ENCODE measurements at regions not wholly inside any gene's neighbourhood (a gene's known extent, or its start where the extent isn't known, plus 50 kb on each side); places are given as distances from the start of the nearest gene placed in this dataset.

DNA sequence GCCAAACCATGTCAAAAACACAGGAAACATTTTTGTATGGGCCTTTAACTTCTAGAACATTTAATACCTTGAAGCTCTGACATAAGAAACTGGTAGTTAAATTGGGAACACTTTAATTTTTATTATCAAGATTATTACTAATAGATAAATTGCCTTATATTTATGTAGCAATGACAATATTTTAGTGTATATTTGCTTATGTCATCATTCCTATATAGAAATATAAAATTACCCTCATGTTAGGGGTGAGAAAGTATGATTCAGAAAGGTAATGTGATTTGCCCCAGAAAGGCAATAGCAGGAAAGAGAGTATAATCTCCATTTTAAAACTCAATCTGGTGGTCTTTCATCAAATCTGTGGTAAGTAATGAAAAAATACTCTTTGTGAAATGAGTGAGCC, 147.4 kb downstream of the IL15 start:
- DNase-seq (ENCODE audit: low read depth in 2 of 2) = no peak

DNA sequence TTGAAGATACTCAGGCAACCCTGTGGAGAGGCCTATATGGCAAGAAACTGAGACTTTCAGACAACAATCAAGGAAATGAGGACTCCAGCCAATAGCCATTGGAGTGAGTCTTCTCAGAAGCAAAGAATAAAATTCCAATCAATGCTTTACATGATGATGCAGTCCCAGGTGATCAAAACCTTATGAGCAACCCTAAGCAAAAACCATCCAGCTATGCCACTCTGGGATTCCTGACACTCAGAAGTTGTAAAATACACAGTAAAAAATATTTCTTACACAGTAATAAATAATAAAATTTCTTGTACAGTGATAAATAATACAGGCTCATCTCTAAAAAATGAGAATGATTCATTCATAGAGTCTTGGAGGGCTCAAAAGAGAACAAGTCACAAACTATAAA, 150.6 kb downstream of the IL15 start:
- DNase-seq (ENCODE audit: low read depth in 2 of 2) = peak; percentile 34 to 37

DNA sequence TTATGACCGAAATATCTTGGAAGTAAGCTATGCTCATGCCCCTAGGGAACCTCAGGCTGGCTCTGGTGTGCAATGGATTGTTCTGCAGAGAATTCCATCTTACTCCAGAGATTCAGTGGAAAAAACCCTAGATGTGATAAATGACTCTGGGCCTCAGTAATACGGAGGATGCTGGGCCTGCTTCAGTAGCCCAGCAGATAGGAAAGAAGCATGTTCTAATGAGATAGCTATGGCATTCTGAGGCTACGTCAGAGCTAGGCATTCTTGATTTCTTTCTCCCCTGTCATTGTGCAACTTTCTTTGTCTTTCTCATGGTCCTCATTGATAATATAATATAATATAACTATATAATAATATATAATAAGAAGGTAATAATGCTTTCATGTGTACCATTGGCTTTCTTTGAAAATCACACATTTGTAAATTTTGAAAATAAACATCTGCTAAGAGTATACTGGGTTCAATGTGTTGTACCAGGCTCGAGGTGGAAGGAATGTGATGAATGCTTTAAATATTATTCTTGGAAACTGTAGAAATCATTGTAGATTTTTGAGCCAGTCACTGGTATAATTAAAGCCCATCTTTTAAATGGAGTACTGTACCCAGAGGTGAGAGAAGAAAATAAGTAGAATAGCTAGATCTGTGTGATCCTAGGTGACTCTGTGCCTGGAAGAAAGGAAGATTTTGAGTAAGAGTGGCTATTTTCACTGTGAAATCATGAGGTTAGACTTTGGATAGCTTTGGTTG, 152.0 kb downstream of the IL15 start:
- no peak for DNase-seq (ENCODE audit: low read depth in 2 of 2)

- DNase-seq (ENCODE audit: low read depth in 2 of 2) = no peak
Measured at GRCh38 chr4:141789716-141790115, 153.3 kb downstream of the IL15 start.

DNA sequence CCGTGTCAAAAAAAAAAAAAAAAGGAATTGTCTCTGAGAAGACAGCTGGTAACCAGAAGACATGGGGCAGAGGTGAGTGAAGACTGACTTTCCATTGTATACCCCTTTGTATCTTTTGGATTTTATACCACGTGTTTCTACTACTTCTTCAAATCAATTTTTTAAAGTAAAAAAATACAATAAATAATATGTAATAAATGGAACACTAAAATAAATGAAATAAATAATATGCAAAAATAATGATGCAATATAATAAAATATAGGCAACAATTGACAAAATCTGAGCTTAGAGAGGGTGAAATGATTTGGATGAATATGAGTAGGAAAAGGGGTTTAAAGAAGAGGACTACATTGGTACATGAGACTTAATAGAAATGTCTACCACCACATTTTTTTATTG, 155.8 kb downstream of the IL15 start:
- no peak for DNase-seq (ENCODE audit: low read depth in 2 of 2)

GRCh38 chr4:141797966-141798365, 161.6 kb downstream of the IL15 start:
- no peak for DNase-seq (ENCODE audit: low read depth in 2 of 2)

GRCh38 chr4:141801558-141801957, 165.2 kb downstream of the IL15 start:
- DNase-seq (ENCODE audit: low read depth in 2 of 2) = no peak

DNA sequence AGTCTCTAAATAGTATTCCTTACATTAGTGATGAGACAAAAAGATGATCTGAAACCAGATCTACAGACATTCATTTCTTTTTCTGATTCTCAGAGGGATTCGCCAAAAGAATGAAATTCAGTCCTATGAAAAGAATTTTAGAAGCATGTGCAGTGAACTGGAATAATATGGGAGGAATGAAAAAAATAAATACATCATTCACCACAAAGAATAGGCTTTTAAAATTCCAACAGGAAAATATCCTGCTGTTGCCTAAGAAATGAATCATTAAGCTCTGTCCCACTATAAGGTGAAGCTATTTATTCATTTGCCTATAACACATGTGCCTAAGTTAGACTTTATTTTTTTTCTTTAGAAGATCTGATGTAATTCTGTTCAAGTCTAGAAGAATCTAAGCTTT, 165.9 kb downstream of the IL15 start:
- DNase-seq (ENCODE audit: low read depth in 2 of 2) = peak; percentile 84 to 90

GRCh38 chr4:141804836-141805235, 168.5 kb downstream of the IL15 start:
- DNase-seq (ENCODE audit: low read depth in 2 of 2) = no peak

- no peak for DNase-seq (ENCODE audit: low read depth in 2 of 2)
Measured at GRCh38 chr4:141807103-141807891, 170.9 kb downstream of the IL15 start.

GRCh38 chr4:141810038-141810711, 173.8 kb downstream of the IL15 start:
- DNase-seq (ENCODE audit: low read depth in 2 of 2) = no peak

GRCh38 chr4:141810712-141811375, 174.5 kb downstream of the IL15 start:
- no peak for DNase-seq (ENCODE audit: low read depth in 2 of 2)

DNA sequence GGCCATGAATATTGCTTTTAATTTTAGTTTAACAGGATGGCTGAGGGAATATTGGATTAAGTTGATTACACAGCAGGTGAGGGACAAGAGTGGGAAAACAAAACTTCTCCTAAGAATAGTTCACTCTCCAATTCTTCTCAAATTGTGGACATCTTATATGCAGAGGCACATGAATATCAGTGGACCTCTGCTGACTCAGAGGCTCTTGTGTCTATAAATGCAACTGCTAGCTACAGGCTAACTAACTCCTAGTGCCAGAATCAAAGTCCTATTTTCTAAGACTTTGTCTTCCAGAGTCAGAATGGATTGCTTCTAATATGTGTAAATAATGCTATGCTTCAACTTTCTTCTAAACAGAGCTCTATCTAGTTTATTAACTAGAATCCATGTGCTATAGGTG, 175.8 kb downstream of the IL15 start:
- no peak for DNase-seq (ENCODE audit: low read depth in 2 of 2)

DNA sequence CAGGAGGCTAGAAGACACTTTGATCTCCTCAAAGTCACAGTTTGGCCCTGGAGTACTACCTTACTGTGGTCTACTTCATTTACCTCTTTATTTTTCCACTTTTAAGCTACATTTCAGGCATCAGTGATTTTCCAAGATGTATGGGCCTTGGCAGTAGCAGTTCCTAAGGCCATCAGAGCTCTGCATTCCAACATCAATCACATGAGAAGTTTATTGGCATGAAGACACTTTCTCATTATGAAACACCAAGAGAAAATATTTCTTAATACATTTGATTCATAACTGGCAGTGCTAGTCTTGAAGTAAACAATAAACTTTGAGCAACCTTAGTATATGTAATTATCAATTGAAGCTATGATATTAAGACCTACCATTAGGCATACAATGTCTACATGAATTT, 178.1 kb downstream of the IL15 start:
- no peak for DNase-seq (ENCODE audit: low read depth in 2 of 2)

DNA sequence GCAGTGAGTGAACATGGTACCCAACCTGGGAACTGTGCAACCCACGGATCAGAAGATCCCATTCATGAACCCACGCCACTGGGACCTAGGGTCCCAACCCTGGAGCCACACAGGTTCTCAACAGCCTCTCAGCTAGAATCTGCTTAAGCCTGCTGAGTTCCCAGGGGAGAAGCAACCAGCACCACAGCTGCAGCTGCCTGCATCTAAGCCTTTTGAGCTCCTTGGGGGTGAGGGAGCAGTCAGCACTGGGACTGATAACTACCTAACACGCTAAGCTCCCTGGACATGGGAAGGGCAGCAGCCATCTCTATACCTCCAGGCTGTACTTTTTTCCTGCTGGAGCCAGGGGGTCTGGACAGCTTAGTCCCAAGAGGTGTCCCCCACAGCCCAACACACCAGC, 179.3 kb downstream of the IL15 start:
- no peak for DNase-seq (ENCODE audit: low read depth in 2 of 2)

DNA sequence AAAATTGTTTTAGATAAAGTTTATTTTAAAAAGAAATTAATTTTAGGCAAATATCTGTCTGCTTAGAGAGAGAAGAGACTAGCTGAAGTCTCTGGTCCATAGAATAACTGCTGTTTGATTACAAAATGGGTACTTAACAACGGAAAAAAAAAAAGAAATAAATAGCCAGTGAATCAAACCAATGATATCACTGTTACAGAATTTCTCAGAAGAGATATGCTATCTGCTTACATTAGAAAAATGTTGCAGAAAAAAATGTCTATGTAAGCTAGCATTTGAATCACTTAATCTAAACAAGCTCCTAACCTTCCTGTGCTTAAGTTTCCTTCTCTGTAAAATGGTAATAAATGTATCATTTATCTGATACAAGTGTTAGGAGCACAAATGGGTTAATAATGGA, 189.9 kb downstream of the IL15 start:
- DNase-seq (ENCODE audit: low read depth in 2 of 2) = no peak

DNA sequence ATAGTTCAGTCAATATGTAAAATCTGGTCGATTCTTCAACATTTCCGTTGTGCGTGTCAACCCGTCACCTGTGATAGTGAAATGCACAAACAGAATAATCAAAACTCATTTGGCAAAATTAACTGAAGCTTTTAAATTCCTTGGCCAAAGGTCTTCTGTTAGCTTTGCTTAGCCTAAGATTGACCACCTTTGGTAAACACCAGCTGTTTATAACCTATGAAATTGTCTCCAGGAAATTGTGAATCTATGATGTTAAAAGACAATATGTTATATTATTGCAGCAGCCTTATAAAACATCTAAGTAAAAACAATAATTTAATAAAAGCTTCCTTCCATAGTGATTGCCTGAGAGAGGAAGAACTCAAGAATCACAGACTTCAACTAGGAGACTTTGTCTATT, 196.8 kb downstream of the IL15 start:
- no peak for DNase-seq (ENCODE audit: low read depth in 2 of 2)

GRCh38 chr4:141840299-141840986, 204.1 kb downstream of the IL15 start:
- DNase-seq (ENCODE audit: low read depth in 2 of 2) = no peak

DNA sequence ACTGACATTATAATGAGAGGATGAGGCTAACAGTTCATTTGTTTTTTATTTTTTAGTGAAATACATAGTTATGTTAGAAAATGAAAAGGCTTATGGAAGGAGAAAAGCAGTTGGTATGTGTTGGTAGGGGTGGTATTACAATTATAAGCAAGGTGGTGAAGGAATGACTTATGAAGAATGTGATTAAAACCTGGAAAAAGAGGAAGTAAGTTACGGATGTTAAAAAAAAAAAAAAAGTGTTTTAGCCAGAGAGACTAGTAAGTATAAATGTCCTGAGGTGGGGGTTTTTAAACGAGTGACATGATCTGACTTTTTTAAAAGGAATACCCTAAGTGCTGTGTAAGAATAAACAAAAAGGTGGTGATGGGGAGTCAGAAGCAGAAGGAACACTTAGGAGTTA, 206.8 kb downstream of the IL15 start:
- no peak for DNase-seq (ENCODE audit: low read depth in 2 of 2)

GRCh38 chr4:141845901-141846300, 209.5 kb downstream of the IL15 start:
- no peak for DNase-seq (ENCODE audit: low read depth in 2 of 2)

GRCh38 chr4:141849367-141849766, 213.0 kb downstream of the IL15 start:
- no peak for DNase-seq (ENCODE audit: low read depth in 2 of 2)

GRCh38 chr4:141849778-141850177, 213.4 kb downstream of the IL15 start:
- no peak for DNase-seq (ENCODE audit: low read depth in 2 of 2)

Measured in fibroblast of skin of left biceps (primary cell).